Glutamatergic neuron (in vitro differentiated cells): ENCODE measurements at regions not wholly inside any gene's neighbourhood (a gene's known extent, or its start where the extent isn't known, plus 50 kb on each side); places are given as distances from the start of the nearest gene placed in this dataset.

ENCODE experiments used
- DNase-seq: peaks from one replicate; pipeline ENCODE4 v3.0.0; 2022
- H3K27ac Mint-ChIP-seq: one replicate; pipeline ENCODE4 v1.8.0; 2020; ENCODE audit warnings: mild to moderate bottlenecking, mixed read lengths, inconsistent platforms; ENCODE audit not compliant: unreplicated experiment
- H3K27me3 Mint-ChIP-seq: one replicate; pipeline ENCODE4 v1.8.0; 2020; ENCODE audit warnings: mild to moderate bottlenecking, moderate library complexity, mixed read lengths, inconsistent platforms; ENCODE audit not compliant: unreplicated experiment
- H3K36me3 Mint-ChIP-seq: one replicate; pipeline ENCODE4 v1.8.0; 2020; ENCODE audit warnings: mild to moderate bottlenecking, mixed read lengths, inconsistent platforms; ENCODE audit not compliant: unreplicated experiment
- H3K4me1 Mint-ChIP-seq: one replicate; pipeline ENCODE4 v1.8.0; 2020; ENCODE audit warnings: mild to moderate bottlenecking, low read depth, mixed read lengths, inconsistent platforms; ENCODE audit not compliant: unreplicated experiment
- H3K4me3 Mint-ChIP-seq: one replicate; pipeline ENCODE4 v1.8.0; 2020; ENCODE audit warnings: mild to moderate bottlenecking, mixed read lengths, inconsistent platforms; ENCODE audit not compliant: unreplicated experiment
- H3K9me3 Mint-ChIP-seq: one replicate; pipeline ENCODE4 v1.8.0; 2020; ENCODE audit warnings: mild to moderate bottlenecking, moderate library complexity, mixed read lengths, inconsistent platforms; ENCODE audit not compliant: unreplicated experiment
- CTCF ChIP-seq: fragments of 200-600 bp; sonication (generic); IDR thresholded peaks from one replicate; pipeline ENCODE4 v1.5.0; 2021; ENCODE audit not compliant: partially characterized antibody, unreplicated experiment

- Mint-ChIP-seq H3K36me3 (peaks cover 23% of the 10 kb centered on the region), H3K4me1 (no peaks in the 10 kb centered on the region), H3K27ac (no peak overlapping the region), H3K4me3 (no peak overlapping the region), H3K9me3 (peaks cover 1% of the 10 kb centered on the region), H3K27me3 (peaks cover 2% of the 10 kb centered on the region)
- no peak for DNase-seq
- TF ChIP-seq CTCF, result no peak
Measured at GRCh38 chr6:11298651-11299420, 66.4 kb upstream of the NEDD9 start.

- Mint-ChIP-seq H3K36me3 (peaks cover 23% of the 10 kb centered on the region), H3K4me3 (no peak overlapping the region), H3K4me1 (no peaks in the 10 kb centered on the region), H3K27ac (no peak overlapping the region), H3K27me3 (peaks cover 2% of the 10 kb centered on the region), H3K9me3 (peaks cover 1% of the 10 kb centered on the region)
- no peak for TF ChIP-seq CTCF
- no peak for DNase-seq
Measured at GRCh38 chr6:11297376-11297729, 64.9 kb upstream of the NEDD9 start.

GRCh38 chr6:11296449-11297375, 64.2 kb upstream of the NEDD9 start:
- no peaks in the 10 kb centered on the region for H3K4me1 Mint-ChIP-seq
- H3K27ac Mint-ChIP-seq, result no peak overlapping the region
- no peak for TF ChIP-seq CTCF
- DNase-seq, result no peak
- H3K9me3 Mint-ChIP-seq, result peaks cover 1% of the 10 kb centered on the region
- H3K4me3 Mint-ChIP-seq, result no peak overlapping the region
- H3K36me3 Mint-ChIP-seq, result peaks cover 23% of the 10 kb centered on the region
- H3K27me3 Mint-ChIP-seq, result peaks cover 2% of the 10 kb centered on the region

- Mint-ChIP-seq H3K27me3 (peaks cover 2% of the 10 kb centered on the region), H3K4me3 (no peak overlapping the region), H3K4me1 (no peaks in the 10 kb centered on the region), H3K9me3 (peaks cover 1% of the 10 kb centered on the region), H3K36me3 (peaks cover 19% of the 10 kb centered on the region), H3K27ac (no peak overlapping the region)
- no peak for TF ChIP-seq CTCF
- no peak for DNase-seq
Measured at GRCh38 chr6:11295969-11296368, 63.5 kb upstream of the NEDD9 start.

- no peak for DNase-seq
- peaks cover 2% of the 10 kb centered on the region for H3K27me3 Mint-ChIP-seq
- TF ChIP-seq CTCF, result no peak
- no peak overlapping the region for H3K27ac Mint-ChIP-seq
- H3K9me3 Mint-ChIP-seq, result peaks cover 1% of the 10 kb centered on the region
- peaks cover 10% of the 10 kb centered on the region for H3K36me3 Mint-ChIP-seq
- no peaks in the 10 kb centered on the region for H3K4me1 Mint-ChIP-seq
- no peak overlapping the region for H3K4me3 Mint-ChIP-seq
Measured at GRCh38 chr6:11294228-11294627, 61.8 kb upstream of the NEDD9 start.
